HG02970 (cell line): ENCODE measurements at regions not wholly inside any gene's neighbourhood (a gene's known extent, or its start where the extent isn't known, plus 50 kb on each side); places are given as distances from the start of the nearest gene placed in this dataset.
"Not testable (repeated sequence)": the region's sequence is repeated elsewhere in the genome, so short reads cannot be mapped to it uniquely, and the experiment has no call there.

Source experiments
- ATAC-seq: cut with Tn5 transposase; IDR thresholded peaks from one replicate; pipeline ENCODE4 v1.9.1; 2021; ENCODE audit warnings: mild to moderate bottlenecking, moderate library complexity, moderate number of reproducible peaks; ENCODE audit not compliant: unreplicated experiment, low FRiP score

DNA sequence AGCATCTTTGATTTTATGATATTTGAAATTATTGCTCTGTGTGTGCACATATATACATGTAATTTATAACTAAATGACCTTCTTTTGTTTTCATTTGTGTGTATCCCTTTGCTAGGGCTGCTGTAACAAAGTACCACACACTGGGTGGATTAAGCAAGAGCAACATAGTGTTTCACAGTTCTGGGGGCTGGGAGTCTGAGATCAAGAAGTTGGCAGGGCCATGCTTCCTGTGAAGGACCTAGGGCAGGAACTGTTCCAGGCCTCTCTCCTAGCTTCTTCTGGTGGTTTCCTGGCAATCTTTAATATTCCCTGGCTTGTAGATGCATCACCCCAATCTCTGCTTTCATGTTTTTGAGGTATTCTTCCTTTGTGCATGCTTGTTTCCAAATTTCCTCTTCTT is 1043.9 kb downstream of the TSN start:
- ATAC-seq, result no peak

DNA sequence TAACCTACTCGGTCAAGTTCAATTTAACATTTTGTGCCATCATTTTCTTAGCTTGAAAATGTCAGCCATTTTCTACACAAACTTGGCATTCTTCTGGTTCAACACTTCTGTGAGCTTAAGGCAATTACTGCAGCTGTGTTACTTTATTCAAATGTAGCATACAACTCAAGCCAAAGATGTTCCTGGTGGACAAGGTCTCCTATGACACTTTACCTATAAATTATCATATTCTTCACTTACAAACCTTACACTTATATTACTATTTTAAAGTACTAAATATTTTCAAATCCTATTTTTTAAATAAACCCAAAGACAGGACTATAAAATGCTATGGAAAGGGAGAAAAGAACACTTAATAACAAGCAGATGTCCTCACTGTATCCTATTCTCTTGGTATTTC is 1045.3 kb downstream of the TSN start:
- ATAC-seq, result no peak

DNA sequence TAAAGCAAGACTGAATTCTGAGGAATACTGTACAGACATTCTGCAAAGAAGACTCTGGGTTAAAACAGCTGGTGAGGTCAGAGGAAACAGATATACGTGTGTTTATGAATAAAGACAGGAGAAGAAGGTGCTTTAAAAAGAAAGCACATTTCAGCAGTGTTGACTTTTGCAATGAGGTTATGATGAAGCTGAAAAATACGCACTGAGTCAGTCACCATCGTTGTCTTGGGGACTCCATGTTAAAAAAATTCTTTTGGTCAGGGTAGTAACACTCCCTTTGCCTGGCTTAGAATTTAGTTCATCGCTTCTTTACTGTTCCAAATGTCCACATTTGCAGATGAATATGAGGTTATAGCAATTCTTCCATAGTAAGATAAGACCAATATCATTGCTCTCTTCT is 1049.0 kb downstream of the TSN start:
- ATAC-seq, result no peak

DNA sequence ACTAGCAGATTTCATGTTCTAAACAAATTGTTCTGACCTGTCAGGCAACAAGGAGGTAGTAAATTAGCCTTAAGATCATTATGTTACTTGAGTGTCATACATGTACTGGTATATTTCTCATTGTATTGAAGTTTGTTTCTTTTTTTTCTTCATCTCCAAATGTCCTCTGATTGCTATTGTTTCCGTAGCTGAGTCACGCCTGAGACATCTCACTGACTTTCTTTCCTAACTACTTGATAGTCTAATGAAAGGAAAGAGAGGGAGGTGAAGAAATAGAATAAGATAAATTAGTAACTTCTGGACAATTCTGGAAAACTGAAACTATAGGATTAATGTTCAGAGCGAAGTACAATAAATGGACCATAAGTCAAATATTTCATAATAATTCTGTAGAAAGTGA is 1049.9 kb downstream of the TSN start:
- no peak for ATAC-seq

DNA sequence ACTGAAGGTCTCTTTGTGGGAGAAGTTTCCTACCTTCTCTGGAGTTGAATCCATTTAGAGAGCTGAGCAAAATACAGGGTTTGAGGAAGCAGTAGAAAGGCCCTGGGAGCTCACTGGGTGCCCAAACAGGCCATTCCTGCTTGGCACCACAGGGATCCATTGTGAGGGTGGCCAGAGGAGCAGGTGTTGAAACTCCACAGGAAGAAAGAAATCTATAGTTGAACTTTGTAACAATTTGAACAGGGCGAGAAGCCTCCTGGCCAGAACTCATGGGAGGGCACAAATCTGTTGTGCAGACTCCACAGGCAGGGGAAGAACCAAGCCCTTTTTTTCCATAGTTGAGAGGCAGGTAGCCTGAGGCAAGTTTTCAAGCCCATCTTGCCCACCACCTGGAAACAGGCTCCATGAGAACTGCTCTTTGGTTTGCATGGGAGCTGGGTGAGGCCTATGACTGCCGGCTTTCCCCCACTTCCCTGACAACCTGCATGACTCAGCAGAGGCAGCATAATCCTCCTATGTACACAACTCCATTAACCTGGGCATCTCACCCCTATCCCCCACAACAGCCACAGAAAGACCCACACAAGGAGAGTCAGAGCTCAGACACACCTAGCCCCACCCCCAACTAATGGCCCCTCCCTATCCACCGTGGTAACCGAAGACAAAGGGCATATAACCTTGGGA is 1053.0 kb downstream of the TSN start:
- ATAC-seq, result no peak

DNA sequence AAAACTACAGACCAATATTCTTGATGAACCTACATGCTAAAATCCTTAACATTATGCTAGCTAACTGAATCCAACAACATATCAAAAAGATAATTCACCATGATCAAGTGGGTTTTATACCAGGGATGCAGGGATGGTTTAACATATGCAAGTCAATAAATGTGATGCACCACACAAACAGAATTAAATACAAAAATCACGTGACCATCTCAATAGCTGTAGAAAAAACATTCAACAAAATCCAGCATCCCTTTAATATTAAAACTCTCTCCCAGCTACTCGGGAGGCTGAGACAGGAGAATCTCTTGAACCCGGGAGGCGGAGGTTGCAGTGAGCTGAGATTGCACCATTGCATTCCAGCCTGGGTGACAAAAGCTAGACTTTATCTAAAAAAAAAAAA is 1056.8 kb downstream of the TSN start:
- not testable (repeated sequence) for ATAC-seq

DNA sequence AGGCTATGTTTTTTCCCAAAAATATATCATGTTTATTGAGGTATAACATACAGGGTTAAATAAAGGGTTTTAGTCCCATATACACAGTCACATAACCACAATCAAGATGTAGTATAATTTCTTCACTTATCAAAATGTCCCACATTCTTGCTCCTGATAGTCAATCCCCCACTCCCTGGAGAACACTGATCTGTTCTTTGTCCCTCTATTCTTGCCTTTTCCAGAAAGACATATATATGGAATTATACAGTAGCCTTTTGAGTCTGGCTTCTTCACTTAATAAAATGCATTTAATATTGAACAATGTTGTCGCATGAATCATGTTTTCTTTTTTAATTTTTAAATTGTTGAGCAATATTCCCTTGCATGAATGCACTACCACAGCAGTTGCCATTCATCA is 1059.7 kb downstream of the TSN start:
- ATAC-seq, result no peak

DNA sequence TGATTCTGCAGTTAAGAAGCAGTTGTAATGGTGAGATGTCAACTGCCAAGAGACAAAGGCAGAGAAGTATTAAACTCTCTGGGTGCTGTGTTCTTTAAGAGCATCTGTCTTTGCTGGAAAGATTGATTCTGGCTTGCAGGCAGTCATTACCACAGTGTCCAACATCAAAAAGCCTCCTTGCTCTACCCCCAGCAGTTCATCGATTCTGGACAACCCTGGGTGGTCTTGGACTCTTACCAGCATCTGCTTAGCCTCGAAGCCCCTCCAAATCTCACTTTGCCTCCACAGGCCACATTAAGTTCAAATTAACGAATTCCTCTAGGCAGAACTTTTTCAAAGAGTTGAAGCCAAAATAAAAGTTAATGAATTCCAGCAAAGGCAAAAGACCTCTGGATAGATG is 1061.4 kb downstream of the TSN start:
- no peak for ATAC-seq

DNA sequence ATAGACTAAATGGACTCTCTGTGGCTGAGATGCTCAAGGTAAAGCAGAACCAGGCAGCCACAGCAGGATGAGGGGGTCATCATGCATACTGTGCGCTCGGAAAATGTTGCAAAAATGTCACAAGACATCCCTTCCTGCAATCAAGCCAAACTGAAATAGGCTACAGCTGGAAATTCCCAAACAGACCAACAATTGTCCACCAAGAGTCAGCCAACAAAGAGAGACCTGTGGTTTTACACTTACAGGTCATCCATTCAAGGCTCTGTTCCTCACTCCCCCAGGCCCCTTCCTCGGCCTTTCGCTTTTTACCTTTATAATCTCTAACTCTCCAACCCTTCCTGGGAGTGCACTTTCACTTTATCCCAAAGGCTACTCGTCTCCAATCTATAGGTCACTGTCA is 1066.9 kb downstream of the TSN start:
- ATAC-seq, result no peak

DNA sequence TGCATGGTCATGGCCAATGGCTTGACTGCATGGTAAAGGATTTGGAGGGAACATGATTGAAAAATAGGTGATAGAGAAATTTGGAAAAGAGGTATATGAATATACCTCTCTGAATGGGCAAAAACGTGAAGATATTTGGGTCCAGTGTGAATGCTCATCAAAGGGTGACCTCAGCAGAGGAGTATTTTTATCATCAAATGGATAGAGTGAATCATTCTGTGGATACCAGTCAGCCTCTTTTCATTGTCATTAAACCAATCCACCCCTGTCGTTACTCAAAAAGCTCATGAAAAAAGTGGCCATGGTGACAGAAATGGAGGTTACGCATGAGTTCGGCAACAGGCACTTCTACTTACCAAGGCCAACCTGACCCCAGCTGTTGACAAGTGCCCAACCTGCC is 1074.7 kb downstream of the TSN start:
- no peak for ATAC-seq

DNA sequence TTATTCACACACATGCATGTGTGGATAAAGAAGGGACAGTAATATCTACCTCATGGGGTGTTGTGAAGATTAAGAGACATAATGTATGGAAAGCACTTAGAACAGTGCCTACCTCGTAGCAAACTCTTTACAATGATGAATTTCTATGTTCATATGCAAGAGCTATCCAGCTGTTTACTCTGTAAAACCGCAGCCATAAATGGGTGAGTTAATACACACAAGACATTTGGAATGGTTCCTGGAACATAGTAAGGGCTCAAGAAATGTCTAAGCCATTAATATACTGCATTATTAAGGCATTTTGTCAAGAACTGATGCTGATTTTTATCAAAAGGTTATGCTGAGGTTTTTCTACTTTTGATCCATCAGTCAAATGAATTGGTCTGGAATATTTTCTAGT is 1076.2 kb downstream of the TSN start:
- ATAC-seq, result no peak

DNA sequence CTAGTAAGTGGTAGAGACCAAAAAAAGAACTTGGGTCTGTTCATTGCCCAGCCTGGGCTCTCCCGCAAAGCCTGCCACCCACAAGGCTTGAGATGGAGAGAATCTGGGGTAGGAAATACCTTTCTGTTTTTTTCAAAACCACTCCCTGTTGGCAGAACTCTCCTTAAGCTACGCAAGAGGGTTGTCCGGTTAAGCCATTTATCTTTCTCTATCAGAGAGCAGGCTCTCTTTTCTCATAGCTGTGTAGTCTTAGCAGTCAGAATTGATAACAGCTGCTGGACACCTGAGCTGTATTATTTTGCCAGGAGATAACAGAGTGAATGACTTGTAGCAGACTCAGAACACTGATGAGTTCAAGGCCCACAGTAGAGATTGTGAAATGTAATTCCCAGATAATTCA is 1088.1 kb downstream of the TSN start:
- ATAC-seq, result no peak

DNA sequence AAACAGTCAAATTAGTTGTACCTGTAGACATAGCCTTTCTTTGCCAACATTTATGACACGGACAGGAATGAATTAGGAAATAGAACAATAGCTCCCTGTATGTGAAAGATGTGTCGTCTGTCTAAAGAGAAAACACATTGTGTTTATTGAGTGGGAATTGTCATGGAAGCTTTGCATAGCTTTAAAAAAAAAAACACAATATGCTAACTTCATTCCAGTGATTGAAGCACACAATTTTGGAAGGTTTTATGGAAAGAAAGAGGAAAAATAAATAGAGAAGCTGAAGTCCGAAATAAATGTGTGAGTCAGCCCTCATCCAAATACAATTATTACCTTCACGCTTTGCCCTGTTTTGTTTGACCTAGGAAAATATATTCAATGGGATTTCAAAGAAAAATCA is 1095.7 kb downstream of the TSN start:
- no peak for ATAC-seq

DNA sequence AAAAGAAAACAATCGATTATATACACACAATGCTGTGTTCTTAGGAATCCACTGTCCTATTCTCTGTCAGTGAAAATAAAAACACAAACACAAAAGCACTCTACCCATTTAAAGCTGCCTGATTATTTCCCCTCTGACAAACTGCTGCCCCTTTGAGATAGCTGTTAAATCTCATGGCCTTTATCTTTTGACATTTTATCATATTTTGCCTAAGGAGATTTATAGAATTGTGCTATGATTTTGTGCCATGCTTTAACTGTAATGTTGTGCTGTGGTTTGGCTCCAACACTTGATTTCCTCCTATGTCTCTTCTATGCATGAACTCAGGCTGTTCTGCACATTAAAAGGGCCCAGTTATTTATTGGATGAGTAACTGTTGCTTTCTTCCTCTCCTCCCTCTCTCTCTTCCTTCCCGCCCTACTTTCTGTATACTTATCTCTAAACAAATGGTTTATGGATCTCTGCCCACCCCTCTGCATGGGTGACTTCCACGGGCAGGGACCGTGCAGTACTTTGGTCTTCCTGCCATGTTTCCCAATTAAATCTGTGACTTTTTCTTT is 1096.6 kb downstream of the TSN start:
- no peak for ATAC-seq

DNA sequence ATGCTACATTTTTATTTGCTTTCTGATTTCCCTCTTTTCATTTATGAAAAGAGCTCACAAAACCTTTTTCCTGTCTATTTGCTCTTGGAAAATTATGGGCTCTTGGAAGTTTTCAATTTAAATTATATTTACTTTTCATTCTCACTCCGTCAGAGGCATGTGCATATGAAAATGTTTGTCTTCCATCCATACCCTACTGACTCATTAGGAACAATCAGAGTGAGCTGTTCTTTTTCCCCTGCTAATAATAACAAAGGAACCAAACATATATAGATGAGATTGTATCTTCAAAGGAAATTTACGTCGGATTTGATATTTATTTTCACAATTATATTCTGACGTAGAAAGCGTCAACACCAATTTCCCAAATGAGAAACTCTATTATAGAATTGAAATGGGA is 1101.2 kb downstream of the TSN start:
- ATAC-seq, result no peak

DNA sequence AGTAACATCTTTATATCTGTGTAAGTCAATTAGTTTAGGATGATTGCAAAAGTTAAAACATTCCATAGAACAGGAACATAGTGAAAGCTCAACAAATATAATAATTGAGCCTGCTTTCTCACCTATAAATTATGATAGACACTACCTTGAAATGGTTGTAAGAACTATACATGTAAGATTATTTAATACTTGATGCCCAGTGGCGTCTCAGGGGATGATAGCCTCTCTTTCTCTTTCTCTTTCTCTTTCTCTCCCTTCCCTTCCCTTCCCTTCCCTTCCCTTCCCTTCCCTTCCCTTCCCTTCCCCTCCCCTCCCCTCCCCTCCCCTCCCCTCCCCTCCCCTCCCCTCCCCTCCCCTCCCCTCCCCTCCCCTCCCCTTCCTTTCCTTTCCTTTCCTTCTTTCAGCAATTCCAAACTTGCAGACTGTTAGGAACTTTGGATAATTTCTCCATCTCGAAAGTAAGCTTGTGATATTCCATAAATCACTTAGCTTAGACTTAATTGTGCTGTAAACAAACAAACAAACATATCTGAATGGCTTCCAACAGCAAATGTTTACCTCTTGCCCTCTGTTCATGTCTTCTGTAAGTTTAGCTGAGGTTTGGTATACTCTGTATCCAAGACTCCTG is 1102.7 kb downstream of the TSN start:
- no peak for ATAC-seq

DNA sequence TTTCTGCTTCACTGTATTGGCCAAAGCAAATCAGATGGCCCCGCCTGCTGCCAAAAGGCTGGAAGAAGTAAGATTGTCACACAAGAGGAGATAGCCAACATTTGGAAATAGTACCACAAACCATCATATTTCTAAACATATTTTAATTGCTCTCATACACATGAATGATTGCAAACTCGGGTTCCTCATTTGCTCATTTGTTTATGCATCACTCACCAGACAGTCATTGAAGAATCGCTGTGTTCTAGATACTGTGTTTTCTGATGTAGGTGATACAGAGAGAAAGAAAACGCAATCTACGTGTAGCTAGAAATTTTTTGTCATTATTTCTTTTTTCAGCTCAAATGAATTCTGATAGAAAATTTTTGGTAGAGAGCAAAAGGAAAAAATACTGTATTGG is 1103.4 kb downstream of the TSN start:
- ATAC-seq, result no peak

DNA sequence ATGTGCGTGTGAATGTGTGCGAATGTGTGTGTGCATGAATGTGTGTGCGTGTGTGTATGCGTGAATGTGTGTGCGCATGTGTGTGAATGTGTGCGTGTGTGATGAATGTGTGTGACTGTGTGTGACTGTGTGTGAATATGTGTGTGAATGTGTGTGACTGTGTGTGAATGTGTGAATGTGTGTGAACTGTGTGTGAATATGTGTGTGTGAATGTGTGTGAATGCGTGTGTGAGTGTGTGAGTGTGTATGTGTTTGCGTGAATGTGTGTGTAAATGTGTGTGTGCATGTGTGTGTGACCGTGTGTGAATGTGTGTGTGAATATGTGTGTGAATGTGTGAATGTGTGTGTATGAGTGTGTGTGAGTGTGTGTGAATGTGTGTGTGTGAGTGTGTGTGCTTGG is 1103.8 kb downstream of the TSN start:
- no peak for ATAC-seq

DNA sequence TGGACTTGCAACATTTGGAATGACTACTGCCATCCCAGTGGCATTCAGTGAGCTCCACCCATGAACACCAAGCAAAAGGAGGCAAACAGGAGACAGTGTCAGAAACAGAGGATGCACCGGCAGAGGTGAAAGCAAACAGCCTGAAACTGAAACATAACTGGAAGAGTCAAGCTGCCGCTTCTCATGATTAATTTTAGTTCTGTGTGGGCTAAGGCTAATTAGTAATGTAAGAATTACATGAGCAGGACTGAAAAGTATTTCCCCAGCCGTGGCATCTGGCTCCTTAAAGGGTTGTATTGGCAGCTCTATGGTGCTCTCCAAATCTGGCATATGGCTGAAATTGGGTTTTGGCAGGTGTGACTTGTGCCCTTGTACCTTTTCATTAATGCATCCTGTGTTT is 1108.1 kb downstream of the TSN start:
- no peak for ATAC-seq

DNA sequence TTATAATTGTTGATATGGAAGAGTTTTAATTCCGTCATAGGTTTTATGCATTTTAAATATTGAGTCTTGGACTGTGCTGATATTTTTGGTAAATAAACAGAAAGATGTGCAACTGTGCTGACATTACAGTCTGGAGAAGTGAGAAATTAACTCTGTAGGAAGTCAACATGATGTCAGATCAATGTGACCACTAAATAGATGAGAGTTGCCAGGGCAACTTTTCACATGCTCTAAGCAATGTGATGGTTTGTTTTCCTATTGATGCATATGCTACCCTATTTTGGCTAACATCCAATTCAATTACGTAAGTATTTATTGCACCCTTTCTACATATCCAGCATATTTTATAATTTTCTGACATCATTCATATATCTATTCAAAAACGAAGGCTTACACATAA is 1109.3 kb downstream of the TSN start:
- ATAC-seq, result no peak

DNA sequence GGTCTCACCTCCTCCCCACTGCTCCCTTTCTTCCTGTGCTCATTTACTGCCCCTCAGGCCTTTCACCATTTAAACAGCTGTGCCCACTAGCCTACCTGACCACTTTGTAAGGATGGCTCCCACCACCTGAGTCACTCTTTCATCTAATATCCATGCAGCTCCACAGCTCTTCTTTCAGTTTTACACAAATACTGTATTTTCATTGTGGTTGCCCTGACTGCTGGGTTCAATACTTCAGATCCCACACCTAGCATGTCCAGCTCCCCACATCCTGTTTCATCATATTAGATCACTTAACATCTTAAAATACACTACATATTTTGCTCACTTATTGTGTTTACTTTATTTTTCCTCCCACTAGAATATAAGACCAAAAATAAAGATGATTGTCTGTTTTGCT is 1110.6 kb downstream of the TSN start:
- no peak for ATAC-seq

DNA sequence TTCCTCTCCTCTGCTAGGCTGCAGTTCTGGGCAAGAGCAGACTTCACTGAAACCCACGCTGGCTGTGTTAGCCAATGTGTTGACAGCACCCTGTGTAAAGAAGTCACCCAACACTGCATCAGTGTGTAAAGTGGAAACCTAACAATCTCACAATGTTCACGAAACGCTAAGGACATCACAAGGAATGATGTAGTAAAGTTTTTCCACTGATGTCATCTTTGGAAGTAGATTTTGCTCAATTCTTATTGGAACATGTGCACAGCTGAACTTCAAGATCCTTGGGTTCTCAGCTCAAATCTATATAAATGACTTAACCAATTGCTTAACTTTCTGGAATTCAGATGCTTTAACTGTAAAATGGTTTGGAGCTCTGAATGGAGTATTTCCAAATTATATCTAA is 1112.5 kb downstream of the TSN start:
- no peak for ATAC-seq
